ENCODE measurements at regions not wholly inside any gene's neighbourhood (a gene's known extent, or its start where the extent isn't known, plus 50 kb on each side); places are given as distances from the start of the nearest gene placed in this dataset.
"Not testable (repeated sequence)": the region's sequence is repeated elsewhere in the genome, so short reads cannot be mapped to it uniquely, and the experiment has no call there.

DNA sequence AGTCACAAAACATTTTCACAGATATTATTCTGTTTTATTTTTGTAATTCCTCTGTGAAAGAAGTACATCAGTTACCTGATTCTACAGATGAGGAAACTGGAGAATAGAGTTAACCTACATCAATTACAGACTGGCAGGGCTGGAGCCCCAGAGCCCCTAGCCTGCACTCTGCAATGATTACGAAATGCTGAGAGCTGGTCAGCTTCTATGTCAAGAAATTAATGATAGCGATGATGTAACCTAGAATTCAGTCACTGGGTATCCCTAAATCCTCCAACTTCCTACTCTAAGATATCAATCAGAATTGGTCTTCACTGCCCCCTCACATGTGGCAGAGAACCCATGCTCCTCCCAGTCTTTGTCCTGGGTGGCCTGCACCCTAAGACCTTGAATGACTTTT is 273.5 kb upstream of the PLET1 start:
- no peak for DNase-seq (ENCODE audit: low spot score)
- no peak for FAIRE-seq

DNA sequence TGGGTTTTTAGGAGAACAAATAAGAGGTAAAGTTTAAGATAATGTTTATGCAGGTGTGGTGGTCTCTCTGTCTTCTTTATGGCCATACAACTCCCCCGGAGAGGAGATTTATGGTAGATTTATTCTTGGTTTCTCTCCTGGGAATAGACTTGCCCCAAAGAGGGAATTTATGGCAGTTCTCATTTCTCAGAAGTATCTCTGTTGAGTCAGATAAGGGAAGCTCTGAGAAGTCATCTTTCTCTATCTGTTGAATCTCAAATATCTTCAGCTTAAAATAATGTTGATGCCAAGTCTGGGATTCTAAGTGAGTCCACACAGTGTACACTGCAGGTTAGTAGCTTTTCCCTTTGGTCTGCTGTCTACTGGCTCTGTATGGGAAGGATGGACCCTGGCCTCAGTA is 276.4 kb upstream of the PLET1 start:
- FAIRE-seq (no peak), DNase-seq (ENCODE audit: low spot score) (no peak)

DNA sequence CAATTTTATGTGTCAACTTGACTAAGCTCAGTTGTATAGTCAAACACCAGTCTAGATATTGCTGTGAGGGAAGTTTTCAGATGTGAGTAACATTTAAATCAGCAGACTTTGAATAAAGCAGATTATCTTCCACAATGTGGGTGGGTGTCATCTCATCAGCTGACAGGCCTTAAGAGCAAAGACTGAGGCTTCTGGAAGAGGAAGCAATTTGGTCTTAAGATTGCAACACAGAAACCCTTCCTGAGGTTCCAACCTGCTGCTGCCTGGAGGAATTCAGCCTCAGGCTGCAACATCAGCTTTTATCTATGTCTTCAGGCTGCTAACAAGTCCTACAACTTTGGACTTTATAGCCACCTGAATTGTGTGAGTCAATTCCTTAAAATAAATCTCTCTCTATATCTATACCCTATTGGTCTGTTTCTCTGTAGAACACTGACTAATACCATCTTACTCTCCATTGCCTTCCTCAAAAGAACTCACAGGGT is 277.2 kb upstream of the PLET1 start:
- FAIRE-seq (no peak), DNase-seq (ENCODE audit: low spot score) (no peak)

DNA sequence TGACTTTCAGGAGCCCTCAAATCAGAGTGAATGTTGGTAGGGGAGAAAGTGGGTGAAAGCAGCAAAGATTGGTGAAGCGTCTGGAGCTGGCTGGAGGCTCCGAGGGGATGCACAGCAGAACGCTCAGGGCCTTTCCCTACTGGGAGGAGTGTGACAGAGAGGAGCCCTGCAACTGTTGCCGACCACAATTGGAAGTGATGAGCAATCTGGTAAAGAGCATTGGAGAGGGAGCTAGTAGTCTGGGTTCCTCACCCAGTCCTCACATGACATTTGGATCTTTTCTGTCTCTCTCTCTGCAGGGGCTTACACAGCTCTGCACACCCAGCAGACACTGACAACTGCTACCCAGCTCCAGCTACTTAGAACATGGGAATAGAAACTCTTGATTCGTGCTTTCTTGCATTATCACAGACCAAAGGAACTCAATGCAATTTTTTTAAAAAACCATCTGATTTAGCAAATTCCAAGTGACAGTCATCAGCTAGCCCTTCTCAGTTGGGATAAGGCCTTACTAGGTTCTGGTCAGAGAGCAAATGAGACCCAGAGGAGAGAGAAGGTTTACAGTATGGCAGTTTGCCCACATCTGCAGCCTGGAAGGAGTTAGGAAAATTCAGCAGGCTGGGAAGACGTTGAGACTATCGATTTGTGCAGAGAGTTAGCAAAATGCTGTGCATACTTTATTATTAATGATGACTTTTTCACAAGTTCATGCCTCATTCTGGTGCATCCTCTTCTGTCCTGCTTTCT is 278.0 kb upstream of the PLET1 start:
- DNase-seq (ENCODE audit: low spot score) (no peak), FAIRE-seq (no peak)

DNA sequence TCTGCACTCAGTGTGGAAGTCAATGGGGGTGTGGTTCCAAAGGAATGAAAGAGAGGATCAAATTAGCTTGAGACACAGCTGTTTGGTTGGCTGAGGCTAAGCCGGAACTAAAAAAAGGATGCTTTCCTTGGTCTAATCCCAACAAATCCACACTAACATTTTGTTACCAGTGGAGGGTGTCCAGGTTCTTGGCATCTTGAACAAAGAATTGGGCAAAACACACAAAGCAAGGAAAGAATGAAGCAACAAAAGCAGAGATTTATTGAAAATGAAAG is 278.6 kb upstream of the PLET1 start:
- not testable (repeated sequence) for FAIRE-seq; DNase-seq (ENCODE audit: low spot score)

DNA sequence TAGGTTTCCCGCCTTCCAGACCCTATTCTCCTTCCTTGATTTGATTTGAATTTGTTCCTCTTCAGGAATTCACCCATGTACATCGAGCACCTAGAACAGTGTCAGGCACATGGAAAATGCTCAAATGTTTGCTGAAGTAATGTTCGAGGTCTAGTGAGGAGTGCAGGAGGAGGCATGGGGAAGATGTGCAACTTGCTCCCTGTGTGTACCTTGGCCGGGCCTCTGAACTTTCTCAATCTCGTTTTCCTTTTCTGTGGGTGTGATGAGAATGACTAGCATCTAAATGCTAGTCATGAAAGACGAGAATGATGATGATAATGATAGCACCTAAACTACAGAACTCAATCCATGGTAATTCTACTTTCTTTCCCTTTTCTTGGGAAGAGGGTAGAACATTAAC is 279.1 kb upstream of the PLET1 start:
- no peak for DNase-seq (ENCODE audit: low spot score)
- FAIRE-seq, result peak; percentile 44

DNA sequence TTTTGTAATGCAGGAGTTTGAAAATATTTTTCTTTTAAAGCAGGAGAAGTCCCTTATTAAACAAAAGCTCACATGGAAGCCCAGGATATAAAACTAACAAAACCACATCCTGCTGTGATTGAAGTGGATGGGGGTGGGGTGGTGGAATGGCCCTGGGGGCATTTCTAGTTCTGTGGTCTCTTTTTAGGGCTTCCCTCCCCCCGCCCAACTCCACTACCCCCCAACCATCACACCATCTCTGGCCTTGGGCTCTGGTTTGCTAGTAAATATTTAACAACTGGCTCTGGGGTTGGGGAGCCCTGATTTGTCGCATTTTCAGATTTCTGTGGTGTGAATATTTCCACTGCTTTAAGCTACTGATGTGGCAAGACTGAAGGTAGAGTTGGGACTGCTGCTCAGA is 279.6 kb upstream of the PLET1 start:
- FAIRE-seq, result no peak

DNA sequence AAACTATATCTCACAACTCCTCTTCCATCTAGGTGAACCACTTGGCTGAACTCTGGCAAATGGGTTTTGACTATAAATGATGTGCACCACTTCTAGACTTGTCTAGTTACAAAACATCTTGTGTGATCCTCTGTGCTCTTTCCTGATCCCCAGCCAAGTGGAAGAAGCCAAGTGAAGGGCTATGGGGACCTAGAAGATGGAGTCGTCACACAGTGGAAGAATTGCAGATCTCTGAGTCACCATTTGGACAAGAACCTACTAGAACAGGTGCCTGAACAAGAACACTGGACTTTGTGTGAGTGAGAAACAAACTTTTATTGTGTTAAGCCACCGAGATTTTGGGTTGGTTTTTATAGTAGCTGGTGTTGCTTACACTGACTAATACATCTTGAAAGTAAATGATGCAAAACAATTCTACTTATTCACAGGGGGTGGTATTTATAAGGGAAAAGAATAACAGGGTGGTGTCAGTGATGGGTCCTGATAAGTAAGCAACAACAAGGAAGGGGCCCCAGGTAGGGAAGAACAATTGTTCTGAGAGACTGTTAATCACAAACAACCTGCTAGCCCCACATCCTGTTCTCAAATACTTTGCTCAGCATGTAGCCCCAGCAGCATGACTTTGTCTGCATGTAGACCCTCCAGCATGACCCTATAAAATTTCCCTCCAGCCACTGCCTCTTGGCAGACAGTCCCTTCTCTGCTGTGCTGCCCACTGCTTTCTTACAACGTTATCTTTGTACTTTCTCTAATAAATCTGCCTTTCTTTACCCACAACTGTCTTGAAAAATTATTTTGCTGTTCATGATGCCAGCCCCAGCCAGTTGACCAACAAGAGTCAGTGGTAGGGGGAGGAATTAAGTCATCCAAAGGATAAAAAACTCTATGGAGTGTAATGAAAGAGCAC is 280.7 kb upstream of the PLET1 start:
- DNase-seq (ENCODE audit: low spot score) (no peak), FAIRE-seq (no peak)

More for the DNA sequence above, 279.6 kb upstream of the PLET1 start:
- no peak for DNase-seq (ENCODE audit: low spot score)

DNA sequence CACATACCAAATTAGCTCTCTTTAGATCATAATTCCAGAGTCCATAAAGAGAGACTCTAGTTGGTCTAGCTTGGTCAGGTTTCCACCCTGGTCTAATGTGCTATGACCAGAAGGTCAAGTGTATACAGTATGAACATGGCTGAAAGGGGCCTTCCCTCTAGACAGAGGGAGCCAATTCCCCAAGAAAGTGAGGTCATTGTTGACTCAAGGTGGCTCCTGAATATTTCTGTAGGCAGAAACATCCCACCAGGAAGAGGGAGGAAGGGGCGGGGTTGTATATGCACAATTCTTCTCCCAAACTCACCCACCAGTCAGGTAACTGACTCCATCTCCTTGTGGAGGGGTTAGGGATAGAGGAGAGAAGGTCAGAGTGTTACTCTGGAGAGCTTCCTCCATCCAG is 281.8 kb upstream of the PLET1 start:
- FAIRE-seq (peak; percentile 86), DNase-seq (ENCODE audit: low spot score) (no peak)

DNA sequence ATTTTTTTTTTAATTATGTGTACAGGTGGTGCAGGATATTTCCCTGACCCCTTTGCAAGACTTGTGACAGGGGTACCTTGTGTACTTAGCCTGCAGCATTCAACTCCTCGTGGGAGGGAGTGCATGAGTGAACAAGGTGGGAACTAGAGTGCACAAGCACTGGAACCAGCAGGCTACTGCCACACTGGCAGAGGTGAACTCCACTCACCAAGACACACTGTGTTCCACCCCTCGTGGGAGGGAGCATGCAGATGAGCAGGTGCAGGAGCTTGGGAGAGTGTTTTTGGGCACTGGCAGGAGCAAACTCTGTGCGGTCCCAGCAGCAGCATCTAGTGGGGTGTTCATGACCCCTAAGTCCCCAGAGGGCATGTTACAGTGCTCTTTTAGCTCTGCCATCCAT is 282.7 kb upstream of the PLET1 start:
- FAIRE-seq, result peak; percentile 85
- DNase-seq (ENCODE audit: low spot score), result no peak

DNA sequence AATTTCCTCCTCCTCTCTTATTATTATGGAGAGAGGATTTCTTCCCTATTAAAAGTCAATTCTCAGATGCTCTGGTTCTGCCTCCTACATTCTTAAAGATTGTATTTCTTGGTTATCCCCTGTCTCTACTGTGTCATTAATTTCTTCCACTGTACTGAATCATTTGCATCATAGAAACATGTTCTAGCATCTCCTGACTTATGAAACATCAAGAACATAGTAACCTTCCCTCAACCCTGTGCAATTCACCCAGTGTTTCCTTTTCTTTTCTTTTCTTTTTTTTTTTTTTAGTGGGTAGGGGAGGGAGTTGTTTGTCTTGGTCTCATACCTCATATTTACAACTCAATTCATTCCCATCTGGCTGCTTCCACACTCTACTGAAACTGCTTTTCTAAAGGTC is 288.0 kb upstream of the PLET1 start:
- FAIRE-seq, result no peak
- DNase-seq (ENCODE audit: low spot score), result no peak

DNA sequence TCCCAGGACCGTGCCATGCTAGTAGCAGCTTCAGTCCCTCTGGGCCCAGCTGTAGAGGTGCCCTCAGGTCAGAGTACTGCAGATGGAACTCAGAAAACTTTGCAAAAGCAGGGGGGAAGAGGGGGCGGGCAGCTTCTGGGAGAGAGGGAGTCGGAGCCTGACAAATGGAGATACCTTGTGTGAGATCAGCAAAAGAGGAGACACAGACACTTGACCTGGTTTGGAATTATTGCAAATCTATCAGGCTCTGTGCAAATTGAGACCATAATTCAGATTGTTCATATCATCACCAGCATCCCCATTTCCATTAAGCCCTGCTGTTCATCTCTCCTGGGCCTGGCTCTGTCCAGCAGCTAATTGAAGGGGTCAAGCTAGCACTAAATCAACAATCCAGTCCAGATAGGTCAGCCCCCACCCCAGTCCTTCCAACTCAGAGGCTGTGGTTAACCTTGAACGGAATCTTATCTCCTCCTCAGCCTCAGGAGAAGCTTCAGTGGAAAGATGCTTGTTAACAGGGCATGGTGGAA is 292.6 kb upstream of the PLET1 start:
- no peak for DNase-seq (ENCODE audit: low spot score)
- no peak for FAIRE-seq

DNA sequence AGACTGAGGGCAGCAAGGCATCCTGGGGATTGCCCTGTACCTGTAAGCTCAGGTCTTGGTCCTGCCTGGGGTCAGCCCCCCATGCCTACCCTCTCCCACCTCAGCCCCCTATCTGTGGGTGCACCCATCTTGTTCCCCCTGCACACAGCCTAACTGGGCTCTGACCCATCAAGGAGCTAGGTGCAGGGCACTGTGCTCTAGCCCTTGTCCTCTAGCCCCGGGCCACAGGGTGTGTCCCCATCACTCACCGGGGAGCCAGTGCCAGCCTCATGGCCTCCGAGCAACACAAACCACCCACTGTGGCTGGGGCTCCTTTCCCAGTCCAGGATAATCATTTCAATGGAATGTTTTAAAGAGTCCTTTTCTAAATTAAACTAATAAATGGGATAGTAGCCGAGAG is 293.9 kb upstream of the PLET1 start:
- FAIRE-seq (no peak), DNase-seq (ENCODE audit: low spot score) (no peak)

DNA sequence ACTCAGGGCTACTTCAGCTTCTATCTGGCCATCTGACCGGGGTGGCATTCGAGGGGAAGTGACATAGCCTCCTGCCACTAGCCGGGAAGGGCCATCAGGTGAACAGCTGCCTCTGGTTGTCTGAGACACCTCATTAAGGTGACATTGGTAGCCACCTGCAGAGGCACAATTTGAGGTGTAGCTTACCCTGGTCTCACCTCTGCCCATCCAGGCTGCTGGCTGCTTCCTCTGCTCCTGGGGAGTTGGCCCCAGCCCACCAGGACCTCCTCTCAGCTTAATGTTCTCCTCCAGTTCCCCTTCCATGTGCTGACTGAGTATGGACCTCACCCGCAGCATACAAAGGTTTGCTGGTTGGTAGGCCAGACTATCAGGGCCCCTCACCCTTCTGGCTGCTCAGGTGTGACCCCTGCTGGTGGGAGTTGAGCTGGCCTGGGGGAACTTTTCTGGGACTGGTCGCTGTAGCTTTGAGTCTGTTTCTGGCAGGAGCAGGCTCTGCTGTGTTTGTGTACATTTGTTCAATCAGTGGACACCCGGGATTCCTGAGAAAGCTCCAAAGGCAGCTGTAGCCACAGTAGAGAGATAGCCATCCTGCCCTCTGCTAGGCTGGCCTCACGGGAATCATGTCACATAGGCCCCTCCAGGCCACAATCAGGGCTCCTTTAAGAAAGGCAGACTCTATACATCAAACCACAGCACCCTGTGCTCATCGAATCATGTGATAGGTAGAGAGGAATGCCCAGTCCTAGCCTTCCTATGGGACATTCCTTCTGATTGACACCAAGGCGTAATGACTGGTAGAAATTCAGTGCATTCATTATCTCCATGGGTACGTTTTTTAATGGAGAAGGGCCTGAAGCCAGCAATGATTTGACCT is 295.1 kb upstream of the PLET1 start:
- peak; percentile 59 for FAIRE-seq
- peak; percentile 49 for DNase-seq (ENCODE audit: low spot score)

DNA sequence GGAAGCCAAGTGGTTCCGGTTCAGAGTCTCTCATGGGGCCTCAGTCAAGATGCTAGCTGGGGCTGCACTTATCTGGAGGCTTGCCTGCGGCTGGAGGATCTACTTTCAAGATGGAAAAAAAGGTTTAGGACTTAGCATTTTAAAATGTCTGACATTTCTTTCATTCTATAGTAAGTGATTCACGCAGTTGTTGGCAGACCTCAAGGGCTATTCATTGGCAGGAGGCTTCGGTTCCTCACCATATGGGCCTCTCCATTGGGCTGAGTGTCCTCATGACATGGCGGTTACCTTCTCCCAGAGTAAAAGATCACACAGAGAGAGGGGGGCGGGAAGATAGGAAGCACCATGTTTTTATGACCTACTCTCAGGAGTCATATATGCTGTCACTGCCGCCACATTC is 298.0 kb upstream of the PLET1 start:
- no peak for DNase-seq (ENCODE audit: low spot score)
- no peak for FAIRE-seq

DNA sequence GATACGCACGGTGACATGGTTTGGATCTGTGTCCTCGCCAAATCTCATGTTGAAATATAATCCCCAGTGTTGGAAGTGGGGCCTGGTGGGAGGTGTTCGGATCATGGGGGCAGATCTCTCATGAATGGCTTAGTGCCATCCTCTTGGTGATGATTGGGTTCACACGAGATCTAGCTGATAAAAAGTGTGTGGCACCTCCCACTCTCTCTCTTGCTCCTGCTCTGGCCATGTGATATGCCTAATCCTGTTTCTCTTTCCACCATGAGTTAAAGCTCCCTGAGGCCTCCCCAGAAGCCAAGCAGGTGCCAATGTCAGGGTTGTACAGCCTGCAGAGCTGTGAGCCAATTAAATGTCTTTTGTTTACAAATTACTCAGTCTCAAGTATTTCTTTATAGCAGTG is 303.1 kb upstream of the PLET1 start:
- FAIRE-seq (peak; percentile 30), DNase-seq (ENCODE audit: low spot score) (no peak)

DNA sequence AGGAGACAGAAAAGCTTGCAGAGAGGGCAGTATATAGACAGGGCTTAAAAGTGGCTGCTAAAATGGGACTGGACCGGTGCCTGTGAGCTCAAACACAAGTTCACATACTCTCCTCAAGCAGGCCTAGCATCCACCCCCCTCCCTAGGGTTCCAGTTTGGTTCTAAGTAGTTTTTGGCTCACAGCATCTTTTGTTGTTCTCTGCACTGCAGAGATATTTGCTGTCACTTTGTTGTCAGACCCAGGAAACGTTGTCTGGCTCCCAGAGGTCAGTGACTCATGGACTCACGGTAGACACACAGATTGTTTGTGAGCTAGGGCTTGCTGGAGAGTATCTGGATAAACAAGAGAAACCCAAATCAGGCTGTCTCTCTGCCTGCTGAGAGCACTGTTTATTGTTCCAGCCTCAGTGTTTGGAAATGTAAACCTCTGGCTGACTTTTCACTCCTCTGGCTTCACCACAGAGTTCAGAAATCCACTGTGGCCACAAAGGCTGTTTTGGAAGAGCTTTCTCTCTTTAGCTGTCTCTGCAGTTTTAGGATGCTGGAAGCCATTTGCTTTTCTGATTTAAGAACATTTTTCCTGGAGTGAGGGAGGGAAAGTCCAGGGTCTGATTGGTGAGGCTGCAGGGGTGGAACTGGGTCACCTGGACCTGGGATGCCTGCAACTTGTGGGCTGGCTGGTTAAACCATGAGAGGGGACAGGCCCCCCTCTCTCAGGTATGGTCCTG is 303.7 kb upstream of the PLET1 start:
- peak; percentile 44 for FAIRE-seq
- DNase-seq (ENCODE audit: low spot score), result peak; percentile 64

DNA sequence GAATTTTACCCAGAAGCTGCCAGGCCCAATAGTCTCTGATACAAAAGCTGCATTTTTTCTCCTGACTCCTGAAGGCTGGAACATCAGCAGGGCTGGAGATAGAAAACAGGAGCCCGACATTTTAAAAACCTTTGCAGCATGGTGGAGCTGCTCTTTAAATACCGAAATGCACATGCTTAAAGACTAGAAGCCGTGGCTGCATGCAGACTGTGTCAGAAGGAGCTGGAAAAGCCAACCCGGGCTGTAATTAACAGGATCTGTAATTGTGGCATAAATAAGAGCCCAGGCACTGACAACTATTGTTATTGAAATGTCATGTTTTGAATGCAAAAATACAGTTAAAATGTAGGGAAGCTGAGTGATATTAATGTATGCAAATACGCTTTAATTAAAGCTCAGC is 304.9 kb upstream of the PLET1 start:
- no peak for DNase-seq (ENCODE audit: low spot score)
- no peak for FAIRE-seq

DNA sequence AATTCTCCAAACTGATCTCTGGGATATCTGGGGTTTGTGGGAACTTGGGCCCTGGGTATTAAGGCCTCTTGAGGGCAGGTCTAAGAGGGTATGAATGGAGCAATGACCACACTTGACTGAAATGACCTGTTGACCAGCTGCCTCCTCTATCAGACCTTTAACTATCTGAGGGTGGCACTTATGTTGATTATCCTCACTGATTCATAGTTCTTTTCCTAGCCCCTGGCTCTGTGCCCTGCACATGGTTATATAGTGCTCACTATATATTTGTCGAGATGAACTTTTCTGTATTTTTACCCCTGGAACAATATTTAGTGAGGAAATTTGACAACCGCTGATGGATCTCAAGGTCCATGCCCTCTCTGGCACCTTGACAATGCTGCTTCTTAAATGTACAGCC is 305.5 kb upstream of the PLET1 start:
- DNase-seq (ENCODE audit: low spot score) (no peak), FAIRE-seq (no peak)

DNA sequence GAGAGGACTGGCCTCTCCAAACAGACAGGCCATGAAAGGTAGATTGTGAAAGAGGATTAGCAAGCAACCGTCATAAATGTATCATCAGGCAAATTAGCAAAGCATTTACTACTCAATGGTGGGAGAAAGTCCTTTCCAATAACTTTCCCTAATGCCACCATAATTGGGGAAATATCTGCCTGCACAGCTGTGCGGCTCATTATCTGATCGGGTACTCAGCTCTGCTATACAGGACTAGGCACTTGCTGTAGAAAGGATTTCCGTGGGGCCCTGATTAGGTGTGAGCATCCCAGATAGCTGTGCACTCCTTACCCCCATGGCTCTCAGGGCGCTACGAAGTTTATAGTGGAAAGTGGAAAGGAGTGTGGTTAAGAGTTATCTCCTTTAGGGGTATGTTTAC is 309.7 kb upstream of the PLET1 start:
- FAIRE-seq, result no peak
- no peak for DNase-seq (ENCODE audit: low spot score)

DNA sequence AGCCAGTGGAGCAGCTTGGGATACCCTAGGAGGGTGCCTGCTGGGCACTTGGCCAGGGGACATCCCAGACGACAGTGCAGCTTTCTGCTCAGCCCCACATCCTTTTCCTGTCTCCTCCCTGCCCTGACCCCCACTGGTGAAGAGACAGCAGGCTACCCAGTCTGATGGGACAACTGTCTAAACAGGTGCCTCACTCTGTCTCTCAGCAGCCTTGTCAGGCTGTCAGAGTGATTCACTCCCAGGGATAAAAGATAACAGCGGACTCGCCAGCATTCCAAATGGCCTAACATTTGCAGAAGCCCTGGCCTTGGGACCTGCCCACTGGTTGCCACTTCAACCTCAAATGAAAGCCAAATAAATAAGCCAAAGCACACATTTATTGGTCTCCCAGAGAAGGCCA is 318.6 kb upstream of the PLET1 start:
- FAIRE-seq (no peak), DNase-seq (ENCODE audit: low spot score) (no peak)
